Left lung (tissue), 4 donors: ENCODE measurements at regions not wholly inside any gene's neighbourhood (a gene's known extent, or its start where the extent isn't known, plus 50 kb on each side); places are given as distances from the start of the nearest gene placed in this dataset.
A peak's percentile ranks its signal among the peaks of the same experiment; 100 is the strongest.

Experiments
- ATAC-seq: fragments of 200-7000 bp; cut with Tn5 transposase; one replicate; pipeline ENCODE4 v1.9.1; 2020; ENCODE audit warnings: moderate library complexity
- DNase-seq, 4 donors: peaks; one replicate each; pipeline ENCODE4 v3.0.0-alpha.2; 2013 to 2020
- H3K27ac ChIP-seq, 2 donors: fragments of 200-600 bp; sonication (generic) in 1 of 2; one replicate each; pipeline versions ENCODE4 v1.5.0 to v1.8.0; 2020 to 2021
- H3K27me3 ChIP-seq, 2 donors: fragments of 200-600 bp; sonication (generic) in 1 of 2; one replicate each; pipeline versions ENCODE4 v1.5.0 to v1.8.0; 2020 to 2021
- H3K36me3 ChIP-seq, 2 donors: fragments of 200-600 bp; sonication (generic) in 1 of 2; one replicate each; pipeline versions ENCODE4 v1.5.0 to v1.8.0; 2020 to 2021
- H3K4me1 ChIP-seq, 2 donors: fragments of 200-600 bp; one replicate each; pipeline ENCODE4 v1.8.0; 2021
- H3K4me3 ChIP-seq, 2 donors: fragments of 200-600 bp; sonication (generic) in 1 of 2; one replicate each; pipeline versions ENCODE4 v1.5.0 to v1.8.0; 2020 to 2021; ENCODE audit warnings: mild to moderate bottlenecking in 1 of 2
- H3K9me3 ChIP-seq, 2 donors: fragments of 200-600 bp; sonication (generic) in 1 of 2; one replicate each; pipeline versions ENCODE4 v1.5.0 to v1.8.0; 2020 to 2021
- CTCF ChIP-seq, 2 donors: fragments of 200-600 bp; sonication (generic) in 1 of 2; IDR thresholded peaks; one replicate each; pipeline versions ENCODE4 v1.5.0 to v1.8.0; 2021; ENCODE audit warnings: antibody characterized with exemption in 2 of 2
- intact Hi-C, 2 donors: fragments of 100-400 bp; cut with DNase I; formaldehyde crosslinking; loops; one replicate each; pipeline versions ENCODE4 v1.11.2 to v1.14.2; 2022
- donor health status: DM: no; HTN: yes; CAD: no.
- donor health status: DM: no; HTN: no; CAD: no.

- DNase-seq, result no peak
- peak; percentile 75 for ATAC-seq
- intact Hi-C loops, result no loop called here
- H3K27ac ChIP-seq, result no peak overlapping the region
- H3K36me3 ChIP-seq, result no peaks in the 10 kb centered on the region
- no peaks in the 10 kb centered on the region for H3K27me3 ChIP-seq
- no peak for TF ChIP-seq CTCF (IDR thresholded peaks at IDR 0.05)
- H3K4me3 ChIP-seq, result no peak overlapping the region
- H3K4me1 ChIP-seq, result peaks cover 0 to 2% of the 10 kb centered on the region in 2 donors
- no peaks in the 10 kb centered on the region for H3K9me3 ChIP-seq
Measured at GRCh38 chr18:44589693-44590355, 90.9 kb upstream of the SETBP1 start.

- ATAC-seq, result no peak
- no peak for DNase-seq
- TF ChIP-seq CTCF (IDR thresholded peaks at IDR 0.05), result no peak
- H3K36me3 ChIP-seq, result no peaks in the 10 kb centered on the region
- H3K9me3 ChIP-seq, result no peaks in the 10 kb centered on the region
- intact Hi-C loops, result no loop called here
- H3K27ac ChIP-seq, result no peak overlapping the region
- H3K27me3 ChIP-seq, result no peaks in the 10 kb centered on the region
- peaks cover 0 to 4% of the 10 kb centered on the region in 2 donors for H3K4me1 ChIP-seq
- no peak overlapping the region for H3K4me3 ChIP-seq
Measured at GRCh38 chr18:44590956-44591670, 89.6 kb upstream of the SETBP1 start.

DNA sequence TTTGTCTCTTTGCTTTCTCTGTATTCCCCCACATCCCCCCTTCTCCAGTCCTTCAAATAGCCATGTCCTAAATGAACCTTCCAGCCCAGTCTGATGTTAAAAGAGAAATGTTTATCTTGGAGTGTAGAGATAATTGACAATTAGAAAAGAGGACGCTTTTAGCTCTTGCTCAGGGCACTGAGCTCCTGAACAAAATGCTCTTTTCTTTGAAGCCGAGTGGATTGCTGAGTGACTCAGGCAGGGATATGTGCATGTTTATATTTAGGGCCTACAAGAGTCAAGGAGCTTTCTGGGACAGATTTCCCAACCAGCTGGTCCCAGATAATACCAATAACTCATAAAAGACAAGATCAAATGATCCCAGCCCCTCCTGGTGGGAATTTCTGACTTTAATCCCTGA, 88.0 kb upstream of the SETBP1 start:
- Histone ChIP-seq H3K36me3 (no peaks in the 10 kb centered on the region), H3K27ac (peak overlapping the region in 1 of 2 donors; percentile 11), H3K4me3 (no peak overlapping the region), H3K4me1 (peaks cover 0 to 4% of the 10 kb centered on the region in 2 donors), H3K27me3 (no peaks in the 10 kb centered on the region), H3K9me3 (no peaks in the 10 kb centered on the region)
- intact Hi-C loops, result no loop called here
- DNase-seq, result no peak
- ATAC-seq, result peak; percentile 41
- TF ChIP-seq CTCF (IDR thresholded peaks at IDR 0.05), result no peak

GRCh38 chr18:44594799-44595467, 85.8 kb upstream of the SETBP1 start:
- H3K9me3 ChIP-seq, result no peaks in the 10 kb centered on the region
- H3K36me3 ChIP-seq, result no peaks in the 10 kb centered on the region
- peaks cover 0 to 4% of the 10 kb centered on the region in 2 donors for H3K4me1 ChIP-seq
- DNase-seq (peak in 1 of 4 donors; percentile 23), ATAC-seq (peak; percentile 57)
- intact Hi-C loops, result no loop called here
- H3K27ac ChIP-seq, result no peak overlapping the region
- no peak overlapping the region for H3K4me3 ChIP-seq
- no peaks in the 10 kb centered on the region for H3K27me3 ChIP-seq
- TF ChIP-seq CTCF (IDR thresholded peaks at IDR 0.05), result no peak

- Histone ChIP-seq H3K4me1 (peaks cover 0 to 4% of the 10 kb centered on the region in 2 donors), H3K27me3 (no peaks in the 10 kb centered on the region), H3K36me3 (no peaks in the 10 kb centered on the region), H3K27ac (no peak overlapping the region), H3K4me3 (no peak overlapping the region), H3K9me3 (no peaks in the 10 kb centered on the region)
- ATAC-seq (no peak), DNase-seq (no peak)
- intact Hi-C loops, result no loop called here
- TF ChIP-seq CTCF (IDR thresholded peaks at IDR 0.05), result no peak
Measured at GRCh38 chr18:44597797-44598196, 82.9 kb upstream of the SETBP1 start.
